HG03342 (cell line): ENCODE measurements at regions not wholly inside any gene's neighbourhood (a gene's known extent, or its start where the extent isn't known, plus 50 kb on each side); places are given as distances from the start of the nearest gene placed in this dataset.

Experiments
- ATAC-seq: cut with Tn5 transposase; IDR thresholded peaks from one replicate; pipeline ENCODE4 v1.9.1; 2021; ENCODE audit warnings: mild to moderate bottlenecking, moderate library complexity; ENCODE audit not compliant: unreplicated experiment

DNA sequence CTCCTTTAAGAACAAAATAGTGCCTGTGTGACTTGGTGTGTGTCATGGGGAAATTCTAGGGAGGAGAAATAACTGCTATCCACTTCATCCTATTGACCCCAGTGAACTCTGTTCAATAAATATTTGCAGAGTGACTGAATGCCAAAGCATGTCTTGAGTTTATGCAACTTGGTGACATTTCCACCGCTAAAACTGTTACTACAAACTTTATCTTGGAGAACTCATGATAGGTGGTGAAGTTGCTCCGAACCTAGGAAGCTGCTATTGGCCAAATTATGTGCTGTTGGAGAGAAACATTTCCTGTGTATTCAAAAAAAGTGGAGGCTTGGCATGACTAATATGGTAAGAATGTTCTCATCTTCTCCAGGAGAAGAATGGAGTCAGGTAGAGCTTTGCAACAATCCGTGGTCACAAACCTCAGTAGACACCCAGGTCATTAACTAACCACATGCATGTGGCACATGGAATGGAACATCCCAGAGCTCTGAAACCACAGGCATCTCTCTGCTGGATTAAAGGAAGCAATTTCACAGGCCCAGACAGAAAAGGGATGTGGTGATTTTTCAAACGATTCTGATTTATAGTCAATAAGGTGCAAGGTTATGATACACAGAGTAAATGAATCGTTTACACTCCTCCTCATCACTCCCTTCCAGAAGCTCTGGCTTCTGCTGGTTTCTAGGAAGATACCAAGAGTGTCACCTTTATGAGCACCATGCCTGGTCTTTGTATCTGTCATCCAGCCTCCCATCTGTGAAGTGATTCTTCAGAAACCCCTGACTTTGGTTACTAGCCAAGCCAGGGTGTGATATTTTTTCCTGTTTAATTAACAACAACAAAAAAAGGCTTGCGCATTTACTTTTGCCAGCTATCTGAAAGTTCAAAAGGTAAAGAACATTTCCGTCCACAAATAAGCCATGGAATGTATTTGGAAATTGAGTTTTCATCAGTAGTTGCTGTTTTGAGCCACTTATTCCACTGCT, 361.1 kb downstream of the TGFB2 start:
- ATAC-seq = no peak

DNA sequence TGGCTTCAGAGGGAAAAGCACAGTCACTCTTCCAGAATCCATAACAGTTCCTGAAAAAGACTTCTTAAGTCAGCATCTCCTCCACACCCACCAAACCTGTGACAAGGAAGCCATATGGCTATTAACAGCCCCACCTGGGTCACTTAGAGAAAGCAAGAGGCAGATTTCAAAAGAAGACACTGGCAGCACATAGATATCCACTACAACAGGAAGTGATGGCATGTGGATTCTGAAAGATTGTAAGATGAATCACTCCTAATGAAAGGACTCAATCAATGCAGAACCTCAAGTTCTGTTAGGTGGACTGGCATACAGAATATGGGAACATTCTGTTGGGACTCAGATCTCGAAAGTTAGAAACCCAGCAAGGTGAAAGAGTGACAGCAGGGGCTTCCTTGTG, 365.9 kb downstream of the TGFB2 start:
- ATAC-seq = no peak

DNA sequence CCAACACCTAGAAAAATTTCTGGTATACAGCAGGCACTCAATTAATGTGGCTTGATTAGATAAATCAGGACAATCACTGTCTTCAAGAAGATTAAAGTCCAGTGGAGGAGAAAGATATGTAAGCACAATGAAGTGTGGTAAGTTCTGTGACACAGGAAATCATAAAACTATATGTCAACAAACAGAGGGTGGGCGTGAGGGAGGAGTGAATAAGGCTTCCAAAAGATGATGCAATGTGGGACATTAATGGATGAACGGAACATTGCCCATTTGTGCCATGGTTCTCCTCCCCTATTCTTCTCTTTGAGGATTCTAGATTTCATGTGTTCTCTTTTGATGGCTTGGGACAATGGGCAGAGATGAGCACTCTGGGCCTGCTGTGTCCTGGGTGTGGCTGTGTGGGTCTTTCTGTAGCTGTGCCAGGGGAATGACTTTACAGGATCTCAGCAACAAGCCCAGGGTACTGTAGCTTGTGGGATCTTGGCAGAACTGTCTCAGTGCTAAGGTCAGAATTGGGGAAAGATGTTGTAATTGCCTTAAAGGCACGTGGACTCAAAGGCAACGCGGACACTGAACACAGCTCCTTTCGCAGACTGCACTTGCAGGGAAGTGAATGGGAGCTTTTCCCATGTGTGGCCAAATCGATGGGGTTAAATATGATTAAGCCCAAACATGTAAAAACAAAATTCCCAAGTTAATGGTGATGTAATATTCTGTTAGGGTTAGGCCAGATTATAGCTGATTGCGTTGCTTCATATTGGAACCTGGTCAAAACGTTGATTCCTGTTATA, 366.9 kb downstream of the TGFB2 start:
- ATAC-seq = no peak

GRCh38 chr1:218712677-218713076, 367.5 kb downstream of the TGFB2 start:
- no peak for ATAC-seq

DNA sequence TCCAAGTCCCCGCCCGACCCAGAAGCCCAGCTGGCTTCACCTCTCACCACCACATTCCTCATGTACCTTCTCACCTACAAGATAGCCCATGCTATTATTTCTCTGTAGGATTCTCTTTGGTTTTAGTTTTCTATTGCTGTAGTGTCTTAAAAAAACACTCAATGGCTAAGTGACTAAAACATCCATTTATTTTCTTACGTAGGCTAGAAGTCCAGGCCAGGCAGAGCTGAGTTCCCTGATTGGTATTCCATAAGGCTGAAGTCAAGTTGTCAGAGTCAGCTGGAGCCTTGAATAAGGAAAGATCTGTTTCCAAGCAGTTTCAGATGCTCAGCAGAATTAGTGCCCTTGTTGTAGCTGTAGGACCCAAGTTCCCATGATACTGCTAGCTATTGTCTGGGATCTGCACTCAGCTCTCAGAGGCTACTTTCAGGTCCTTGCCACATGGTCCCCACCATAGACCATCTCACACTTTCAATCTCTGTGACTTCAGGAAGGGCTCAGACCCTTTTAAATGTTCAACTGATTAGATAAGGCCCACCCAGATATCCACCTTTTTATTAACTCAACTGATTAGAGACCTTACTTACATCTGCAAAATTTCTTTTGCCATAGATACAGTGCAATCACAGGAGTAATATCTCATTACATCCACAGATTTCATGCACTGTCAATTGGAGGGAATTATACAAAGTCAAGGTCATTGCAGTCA, 371.0 kb downstream of the TGFB2 start:
- no peak for ATAC-seq

GRCh38 chr1:218717575-218717974, 372.4 kb downstream of the TGFB2 start:
- ATAC-seq = no peak

DNA sequence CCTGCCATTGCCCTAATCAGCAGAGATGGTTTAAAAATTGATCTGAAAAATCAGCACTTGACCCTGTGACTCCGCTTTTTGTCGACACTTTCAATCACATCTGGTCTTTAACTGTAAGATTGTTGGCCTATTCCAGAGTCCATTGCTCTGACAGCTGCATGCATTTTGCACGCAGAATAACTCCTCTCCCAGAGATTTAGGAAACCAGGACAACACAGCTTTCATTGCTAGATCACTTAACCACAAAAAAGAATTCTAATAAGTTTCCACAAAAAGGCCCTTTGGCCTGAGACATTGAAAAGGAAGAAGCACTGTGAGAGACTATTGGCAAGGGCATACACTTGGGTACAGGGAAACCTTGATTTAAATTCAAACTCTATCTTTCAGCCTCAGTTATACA, 373.1 kb downstream of the TGFB2 start:
- ATAC-seq = no peak

DNA sequence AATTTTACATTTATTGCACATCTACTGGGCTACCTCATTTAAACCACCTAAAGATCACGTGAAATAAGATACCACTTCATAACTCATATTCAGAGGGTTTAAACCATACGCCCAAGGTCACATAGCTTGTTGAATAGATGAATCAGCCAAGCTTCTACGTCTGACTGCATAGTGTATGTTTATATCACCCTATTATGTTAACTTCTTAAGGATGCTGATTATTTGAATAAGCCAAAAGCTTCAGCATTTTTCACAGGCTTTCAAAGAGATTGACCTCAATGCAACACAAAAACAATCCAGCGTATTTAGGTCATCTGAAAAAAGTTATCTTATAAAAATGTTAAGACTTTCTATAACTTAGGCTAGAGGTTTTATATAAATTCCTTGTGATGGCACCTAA, 373.8 kb downstream of the TGFB2 start:
- ATAC-seq = no peak

DNA sequence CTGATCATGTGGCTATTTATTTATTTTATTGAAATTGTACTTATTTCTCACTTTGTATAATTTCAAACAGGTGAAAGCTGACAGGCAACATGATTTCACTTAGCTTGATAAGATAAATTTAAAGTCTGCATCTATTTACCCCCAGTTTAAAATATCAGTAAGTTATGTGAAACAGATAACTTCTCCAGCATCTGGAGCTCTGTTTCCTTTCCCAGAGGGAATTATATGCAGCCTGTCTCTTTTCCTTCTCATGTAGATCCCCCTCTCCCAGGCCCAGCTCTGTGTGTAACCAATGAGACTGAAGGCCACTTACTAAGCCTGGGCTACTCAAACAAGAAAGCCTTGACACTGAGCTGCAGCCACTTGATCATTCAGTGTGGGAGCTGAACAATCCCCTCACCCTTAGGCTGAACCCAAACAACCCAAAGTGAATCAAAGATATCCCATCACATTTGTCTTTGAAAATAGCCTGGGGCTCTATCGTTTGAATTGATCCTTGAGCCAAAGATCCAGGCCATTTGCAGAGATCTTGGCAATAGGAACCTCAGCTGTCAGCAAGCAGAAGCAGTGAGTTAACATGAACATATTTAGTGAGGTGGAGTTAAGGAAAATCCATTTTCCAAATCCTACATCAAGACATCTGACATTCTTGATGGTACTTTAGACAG, 383.9 kb downstream of the TGFB2 start:
- no peak for ATAC-seq

- no peak for ATAC-seq
Observed at GRCh38 chr1:218735436-218736032, 390.4 kb downstream of the TGFB2 start.

- ATAC-seq = no peak
Observed at GRCh38 chr1:218739426-218739825, 394.3 kb downstream of the TGFB2 start.

GRCh38 chr1:218741852-218742251, 396.7 kb downstream of the TGFB2 start:
- no peak for ATAC-seq

DNA sequence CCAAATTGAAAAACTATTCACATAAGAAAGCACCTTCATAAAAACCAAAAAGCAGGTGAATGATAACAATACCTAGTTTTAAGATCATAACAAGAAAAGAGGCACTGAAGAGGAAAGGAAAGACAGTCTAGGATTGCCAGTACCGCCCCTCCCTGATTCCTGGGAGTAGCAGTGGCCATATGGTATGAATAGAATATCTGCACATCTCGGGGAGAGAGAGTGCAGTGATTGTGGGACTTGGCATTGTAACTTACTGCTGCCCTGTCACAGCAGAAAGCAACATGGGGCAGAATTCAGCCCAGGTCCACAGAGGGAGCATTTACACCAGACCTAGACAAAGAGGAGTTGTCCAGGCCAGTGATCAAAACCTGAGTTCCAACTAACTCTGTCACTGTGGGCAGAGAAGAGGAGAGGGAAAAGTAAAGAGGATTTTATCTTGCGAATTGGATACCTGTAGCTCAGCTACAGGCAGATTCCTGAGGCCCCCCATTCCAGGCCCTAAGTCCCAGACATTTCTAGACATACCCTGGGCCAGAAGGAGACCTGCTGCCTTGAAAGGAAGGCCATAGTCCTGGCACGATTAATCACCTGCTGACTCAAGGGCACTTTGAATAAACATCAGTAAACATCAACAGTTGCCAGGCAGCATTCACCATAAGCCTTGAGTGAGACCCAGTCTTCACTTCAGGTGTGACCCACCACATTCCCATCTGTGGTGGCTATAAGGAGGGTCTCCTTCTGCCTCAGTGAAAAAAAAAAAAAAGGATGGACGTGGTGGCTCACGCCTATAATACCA, 397.5 kb downstream of the TGFB2 start:
- no peak for ATAC-seq

- ATAC-seq = no peak
Observed at GRCh38 chr1:218743861-218744505, 398.8 kb downstream of the TGFB2 start.

DNA sequence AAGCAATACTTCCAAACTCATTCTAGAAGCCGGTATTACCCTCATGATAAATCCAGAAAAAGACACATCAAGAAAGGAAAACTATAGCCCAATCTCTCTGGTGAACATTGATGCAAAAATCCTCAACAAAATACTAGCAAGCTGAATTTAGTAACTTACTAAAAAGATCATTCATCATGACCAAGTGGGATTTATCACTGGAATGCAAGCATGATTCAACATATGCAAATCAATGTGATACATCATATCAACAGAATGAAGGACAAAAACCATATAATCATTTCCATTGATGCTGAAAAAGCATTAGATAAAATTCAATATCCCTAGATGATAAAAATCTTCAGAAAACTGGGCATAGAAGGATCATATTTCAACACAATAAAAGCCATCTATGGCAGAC, 402.9 kb downstream of the TGFB2 start:
- no peak for ATAC-seq

DNA sequence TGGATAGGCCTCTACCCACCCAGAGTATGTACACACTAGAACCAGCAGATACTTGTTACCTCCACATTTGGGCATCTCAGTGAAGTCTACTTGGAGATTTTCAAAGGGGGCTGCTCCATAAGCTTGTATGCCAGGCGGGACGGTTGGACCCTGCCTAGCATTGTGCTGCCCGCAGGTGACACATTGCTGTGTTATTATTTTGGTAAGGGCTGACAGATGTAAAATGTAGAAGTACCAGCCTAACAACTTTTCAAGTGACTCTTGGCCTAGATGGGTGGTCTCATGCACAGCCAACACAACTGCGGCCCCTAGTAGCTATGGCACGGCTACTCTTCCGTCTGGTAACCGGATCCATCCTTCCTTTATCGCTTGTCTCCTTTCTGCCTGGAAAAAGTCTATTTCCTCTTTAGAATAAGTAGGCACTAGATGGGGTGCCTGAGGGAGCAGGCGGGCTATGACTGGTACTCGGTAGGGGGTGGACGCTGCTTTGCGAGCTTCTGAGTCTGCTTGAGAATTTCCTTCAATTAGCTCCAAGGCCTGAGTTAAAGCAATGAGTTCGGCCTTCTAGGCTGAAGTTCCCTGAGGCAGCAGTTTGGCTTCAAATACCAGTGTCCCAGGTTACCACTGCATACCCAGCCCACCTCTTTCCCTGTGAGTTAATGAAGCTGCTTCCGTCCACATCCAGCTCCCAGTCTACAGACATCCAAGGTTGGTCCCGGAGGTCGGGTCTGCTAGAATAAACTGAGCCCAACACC, 405.3 kb downstream of the TGFB2 start:
- no peak for ATAC-seq

DNA sequence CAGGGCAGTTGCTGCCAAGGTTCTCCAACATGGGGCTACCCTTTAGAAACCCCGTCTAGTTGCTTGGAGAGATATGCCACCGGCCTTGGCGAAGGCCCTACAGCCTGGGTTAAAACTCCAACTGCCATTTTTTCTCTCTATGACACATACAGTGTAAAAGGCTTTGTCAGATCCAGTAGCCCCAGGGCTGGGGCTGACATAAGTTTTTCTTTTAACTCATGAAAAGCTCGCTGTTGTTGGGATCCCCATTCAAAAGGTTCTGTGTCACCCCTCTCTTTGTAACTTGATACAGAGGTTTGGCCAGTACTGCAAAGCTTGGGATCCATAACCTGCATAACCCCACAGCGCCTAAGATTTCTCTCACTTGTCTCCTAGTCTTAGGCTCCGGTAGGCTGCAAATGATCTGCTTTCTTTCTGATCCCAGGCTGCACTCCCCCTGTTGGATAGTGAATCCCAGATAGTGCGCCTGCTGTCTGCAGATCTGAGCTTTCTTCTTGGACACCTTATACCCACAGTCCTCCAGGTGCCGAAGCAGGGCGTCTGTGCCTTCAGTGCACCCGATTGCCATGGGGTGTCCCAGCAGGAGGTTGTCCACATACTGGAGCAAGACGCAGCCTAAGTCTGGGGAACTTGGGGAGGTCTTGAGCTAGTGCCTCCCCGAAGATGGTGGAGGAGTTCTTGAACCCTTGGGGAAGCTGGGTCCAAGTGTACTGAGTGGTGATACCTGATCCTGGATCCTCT, 406.2 kb downstream of the TGFB2 start:
- no peak for ATAC-seq

- no peak for ATAC-seq
Observed at GRCh38 chr1:218752126-218752525, 407.0 kb downstream of the TGFB2 start.
